Tibial nerve (tissue), 4 donors: ENCODE measurements at regions not wholly inside any gene's neighbourhood (a gene's known extent, or its start where the extent isn't known, plus 50 kb on each side); places are given as distances from the start of the nearest gene placed in this dataset.
"Not testable (repeated sequence)": the region's sequence is repeated elsewhere in the genome, so short reads cannot be mapped to it uniquely, and the experiment has no call there.

Experiments used
- DNase-seq, 2 donors: peaks; one replicate each; pipeline ENCODE4 v3.0.0-alpha.2; 2019; ENCODE audit warnings: low spot score in 2 of 2
- H3K27ac ChIP-seq, 4 donors: fragments of 200-600 bp; sonication (generic) in 3 of 4; one replicate each; pipeline ENCODE4 v1.5.1; 2017 to 2019; ENCODE audit warnings: mild to moderate bottlenecking in 1 of 4
- H3K27me3 ChIP-seq, 2 donors: fragments of 200-600 bp; sonication (generic) in 1 of 2; one replicate each; pipeline versions ENCODE4 v1.5.1 to v1.6.0; 2017 to 2019
- H3K36me3 ChIP-seq, 3 donors: fragments of 200-600 bp; sonication (generic); one replicate each; pipeline ENCODE4 v1.5.1; 2018 to 2019
- H3K4me1 ChIP-seq, 4 donors: fragments of 200-600 bp; sonication (generic) in 3 of 4; one replicate each; pipeline ENCODE4 v1.5.1; 2017 to 2019
- H3K4me3 ChIP-seq, 4 donors: fragments of 200-600 bp; sonication (generic) in 3 of 4; one replicate each; pipeline ENCODE4 v1.5.1; 2017 to 2019; ENCODE audit warnings: mild to moderate bottlenecking in 1 of 4, moderate library complexity in 1 of 4
- H3K9me3 ChIP-seq, 4 donors: fragments of 200-600 bp; sonication (generic) in 3 of 4; one replicate each; pipeline ENCODE4 v1.5.1; 2017 to 2019
- EP300 ChIP-seq, 2 donors: sonication (generic); formaldehyde crosslinking; IDR thresholded peaks; one replicate each; pipeline ENCODE4 v1.6.1; 2017; ENCODE audit warnings: antibody characterized with exemption in 2 of 2, mild to moderate bottlenecking in 1 of 2
- POLR2A ChIP-seq, 2 donors: fragments of 450-650 bp; IDR thresholded peaks; one replicate each; pipeline ENCODE4 v1.6.1; 2017; ENCODE audit warnings: antibody characterized with exemption in 2 of 2, mild to moderate bottlenecking in 2 of 2, moderate library complexity in 2 of 2
- WGBS, 2 donors: methylation state at CpG; one replicate each; pipeline ENCODE4 v1.1.5; 2018; 5-methylcytosine and 5-hydroxymethylcytosine counted together
- TF ChIP-seq, protein P1 (sequence below), 5 experiments: fragments of 200-600 bp in 3 of 5; fragments of 450-650 bp in 2 of 5; sonication (generic) in 3 of 5; IDR thresholded peaks; one replicate each; pipeline ENCODE4 v1.5.1; 2016 to 2019; ENCODE audit warnings: antibody characterized with exemption in 5 of 5, mild to moderate bottlenecking in 3 of 5, moderate library complexity in 2 of 5

DNA sequence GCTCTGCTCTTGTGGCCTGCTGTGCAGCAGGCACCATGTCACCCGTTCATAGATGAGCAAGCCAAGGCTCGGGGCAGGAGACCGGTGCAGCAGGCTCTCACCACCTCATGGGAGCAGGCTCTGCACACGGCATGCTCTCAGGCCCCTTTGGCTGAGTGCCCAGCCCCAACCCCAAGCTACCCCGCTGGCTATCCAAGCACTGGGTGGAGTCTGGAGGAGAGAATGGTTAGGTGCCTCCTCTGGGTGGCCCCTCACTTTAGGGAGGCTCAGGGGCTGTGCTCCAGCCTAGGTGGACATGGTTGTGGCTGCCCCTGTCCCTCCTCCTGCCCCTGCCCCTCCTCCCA is 199.9 kb downstream of the IGLL1 start:
- no peaks in the 10 kb centered on the region for H3K36me3 ChIP-seq
- peaks cover 0 to 18% (median 6%) of the 10 kb centered on the region in 4 donors for H3K4me1 ChIP-seq
- no peak overlapping the region for H3K4me3 ChIP-seq
- H3K27ac ChIP-seq: no peak overlapping the region
- no peaks in the 10 kb centered on the region for H3K27me3 ChIP-seq
- TF ChIP-seq EP300 (IDR thresholded peaks at IDR 0.05): no peak
- TF ChIP-seq, protein P1, sequence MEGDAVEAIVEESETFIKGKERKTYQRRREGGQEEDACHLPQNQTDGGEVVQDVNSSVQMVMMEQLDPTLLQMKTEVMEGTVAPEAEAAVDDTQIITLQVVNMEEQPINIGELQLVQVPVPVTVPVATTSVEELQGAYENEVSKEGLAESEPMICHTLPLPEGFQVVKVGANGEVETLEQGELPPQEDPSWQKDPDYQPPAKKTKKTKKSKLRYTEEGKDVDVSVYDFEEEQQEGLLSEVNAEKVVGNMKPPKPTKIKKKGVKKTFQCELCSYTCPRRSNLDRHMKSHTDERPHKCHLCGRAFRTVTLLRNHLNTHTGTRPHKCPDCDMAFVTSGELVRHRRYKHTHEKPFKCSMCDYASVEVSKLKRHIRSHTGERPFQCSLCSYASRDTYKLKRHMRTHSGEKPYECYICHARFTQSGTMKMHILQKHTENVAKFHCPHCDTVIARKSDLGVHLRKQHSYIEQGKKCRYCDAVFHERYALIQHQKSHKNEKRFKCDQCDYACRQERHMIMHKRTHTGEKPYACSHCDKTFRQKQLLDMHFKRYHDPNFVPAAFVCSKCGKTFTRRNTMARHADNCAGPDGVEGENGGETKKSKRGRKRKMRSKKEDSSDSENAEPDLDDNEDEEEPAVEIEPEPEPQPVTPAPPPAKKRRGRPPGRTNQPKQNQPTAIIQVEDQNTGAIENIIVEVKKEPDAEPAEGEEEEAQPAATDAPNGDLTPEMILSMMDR (IDR thresholded peaks at IDR 0.05): no peak
- no peak for DNase-seq
- H3K9me3 ChIP-seq: no peaks in the 10 kb centered on the region
- 0% methylated on average over 2 of the region's 5 CpGs; no CpG with 5 or more reads in 1 of the 2 donors for WGBS, 2 donors

DNA sequence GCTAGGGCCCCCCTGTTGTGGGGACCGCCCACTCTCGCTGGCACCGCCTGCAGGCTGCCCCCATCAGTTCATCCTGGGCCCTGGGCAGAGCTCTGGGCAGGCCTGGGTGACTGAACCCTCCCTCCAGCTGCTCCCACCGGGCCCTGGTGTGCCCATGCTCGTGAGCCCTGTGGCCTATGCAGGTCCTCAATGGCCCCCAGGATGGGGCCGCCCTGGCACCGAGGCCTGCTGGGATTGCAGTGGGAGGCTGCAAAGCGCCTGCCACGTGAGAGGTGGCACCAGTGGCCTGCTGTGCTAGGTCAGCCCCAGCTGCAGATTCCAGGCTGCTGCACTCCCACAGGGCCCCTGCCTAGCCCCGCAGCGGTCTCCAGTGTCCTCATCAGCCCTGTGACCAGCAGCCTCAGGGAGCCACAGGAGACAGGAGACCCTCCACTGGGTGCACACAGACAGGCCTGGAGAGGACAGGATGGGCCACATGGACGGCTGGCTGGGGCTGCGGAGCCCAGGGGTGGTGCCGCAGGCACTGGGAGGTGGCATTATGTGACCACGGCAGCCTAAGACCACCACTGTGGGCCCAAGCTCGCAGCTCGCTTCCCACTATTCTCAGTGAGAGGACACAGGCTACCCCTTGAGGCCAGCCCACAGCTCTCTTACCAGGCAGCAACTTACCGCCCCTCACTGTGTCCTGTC is 199.4 kb downstream of the BCR start:
- peaks cover 0 to 13% (median 4%) of the 10 kb centered on the region in 4 donors for H3K4me1 ChIP-seq
- H3K27me3 ChIP-seq, H3K27ac ChIP-seq, H3K9me3 ChIP-seq, DNase-seq, H3K36me3 ChIP-seq, H3K4me3 ChIP-seq: not testable (repeated sequence)
- WGBS, 2 donors: 71 to 84% methylated on average over 4 to 6 of the region's 18 CpGs

DNA sequence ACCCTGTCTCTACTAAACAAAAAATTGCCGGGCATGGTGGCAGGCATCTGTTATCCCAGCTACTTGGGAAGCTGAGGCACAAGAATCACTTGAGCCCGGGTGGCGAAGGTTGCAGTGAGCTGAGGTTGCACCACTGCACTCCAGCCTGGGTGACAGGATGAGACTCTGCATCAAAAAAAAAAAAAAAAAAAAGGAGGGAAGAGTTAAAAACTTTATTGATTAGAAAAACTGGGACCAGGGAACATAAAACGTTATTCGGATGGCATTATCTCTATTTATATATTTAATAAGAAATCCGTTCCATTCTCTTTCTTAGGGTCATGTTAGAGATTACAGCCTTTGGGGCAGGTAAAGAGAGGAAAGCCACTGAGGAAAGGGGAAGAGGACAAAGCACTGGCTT is 197.5 kb downstream of the BCR start:
- DNase-seq: no peak
- TF ChIP-seq EP300 (IDR thresholded peaks at IDR 0.05) (no peak), POLR2A (IDR thresholded peaks at IDR 0.05) (no peak)
- TF ChIP-seq, protein P1 (IDR thresholded peaks at IDR 0.05): no peak
- H3K4me3 ChIP-seq: no peak overlapping the region
- H3K9me3 ChIP-seq: no peaks in the 10 kb centered on the region
- no peak overlapping the region for H3K27ac ChIP-seq
- no peaks in the 10 kb centered on the region for H3K36me3 ChIP-seq
- no peaks in the 10 kb centered on the region for H3K4me1 ChIP-seq
- WGBS, 2 donors: 72 to 77% methylated on average over 6 of the region's 6 CpGs
- H3K27me3 ChIP-seq: no peaks in the 10 kb centered on the region

DNA sequence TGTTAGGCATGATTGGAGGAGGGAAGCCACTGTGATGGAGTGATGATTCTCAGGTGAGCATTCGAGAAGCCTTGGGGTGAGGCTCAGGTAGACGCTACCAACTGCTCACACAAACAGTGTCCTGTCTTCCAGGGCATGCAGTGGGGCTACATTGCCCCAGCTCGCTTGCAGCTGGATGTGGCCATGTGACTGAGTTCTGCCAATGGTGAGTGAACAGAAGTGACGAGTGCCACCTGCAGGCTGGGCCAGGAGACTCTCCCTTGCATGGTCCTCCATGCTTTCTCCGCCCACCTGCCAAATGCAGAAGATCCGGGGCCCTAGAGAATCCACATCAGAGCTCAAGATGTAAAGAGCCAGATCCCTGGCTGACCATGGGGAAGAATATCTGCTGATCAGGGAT is 195.9 kb downstream of the BCR start:
- DNase-seq: no peak

DNA sequence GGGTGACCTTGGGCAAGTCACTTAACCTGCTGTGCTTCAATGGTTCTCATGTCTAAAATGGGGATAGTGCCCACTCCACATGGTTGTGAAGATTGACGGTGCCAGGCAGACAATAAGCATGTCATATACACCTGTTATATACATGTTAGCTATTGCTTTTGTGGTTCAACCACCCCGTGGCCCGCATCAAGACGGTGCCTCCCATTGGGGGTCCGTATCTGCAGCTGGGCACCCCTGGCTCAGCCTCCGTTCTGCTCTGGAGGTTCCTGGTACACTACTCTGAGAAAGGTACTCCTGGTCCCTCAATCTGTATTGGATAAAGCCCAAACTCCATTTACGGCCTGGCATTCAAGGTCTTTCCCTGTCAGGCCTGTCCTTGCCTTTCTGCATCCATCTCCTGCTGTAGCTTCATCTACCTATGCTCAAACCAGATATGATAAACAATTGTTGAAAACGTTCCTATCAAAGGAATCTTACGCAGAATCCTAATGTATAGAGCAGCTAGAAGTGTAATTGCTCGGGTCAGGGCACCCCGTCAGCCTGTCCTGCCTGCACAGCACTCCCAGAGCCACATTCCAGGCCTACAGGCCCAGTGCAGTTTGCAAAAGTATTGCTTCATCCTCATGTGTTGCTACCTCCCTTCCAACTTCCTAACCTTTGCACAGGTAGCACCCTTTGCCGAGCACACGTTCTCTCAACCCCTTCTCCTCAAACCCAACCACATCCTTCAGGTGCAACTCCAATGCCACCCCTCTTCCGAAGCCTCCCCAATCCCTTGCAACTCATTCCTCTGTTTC is 194.9 kb downstream of the BCR start:
- no peaks in the 10 kb centered on the region for H3K27me3 ChIP-seq
- WGBS, 2 donors: 70% methylated on average over 14 of the region's 14 CpGs
- H3K27ac ChIP-seq: no peak overlapping the region
- H3K4me3 ChIP-seq: no peak overlapping the region
- no peak for DNase-seq
- no peaks in the 10 kb centered on the region for H3K4me1 ChIP-seq
- TF ChIP-seq EP300 (IDR thresholded peaks at IDR 0.05) (no peak), POLR2A (IDR thresholded peaks at IDR 0.05) (no peak)
- TF ChIP-seq, protein P1 (IDR thresholded peaks at IDR 0.05): no peak
- H3K36me3 ChIP-seq: no peaks in the 10 kb centered on the region
- no peaks in the 10 kb centered on the region for H3K9me3 ChIP-seq

More for the DNA sequence above, 195.9 kb downstream of the BCR start:
- no peak overlapping the region for H3K27ac ChIP-seq
- no peaks in the 10 kb centered on the region for H3K27me3 ChIP-seq
- WGBS, 2 donors: 70 to 72% methylated on average over 5 to 6 of the region's 6 CpGs
- no peaks in the 10 kb centered on the region for H3K36me3 ChIP-seq
- no peak overlapping the region for H3K4me3 ChIP-seq
- H3K4me1 ChIP-seq: no peaks in the 10 kb centered on the region
- no peaks in the 10 kb centered on the region for H3K9me3 ChIP-seq
- TF ChIP-seq, protein P1 (IDR thresholded peaks at IDR 0.05): peak in 1 of 5 experiments; percentile 15
- TF ChIP-seq EP300 (IDR thresholded peaks at IDR 0.05): no peak
- no peak for TF ChIP-seq POLR2A (IDR thresholded peaks at IDR 0.05)
